ENCODE measurements at regions not wholly inside any gene's neighbourhood (a gene's known extent, or its start where the extent isn't known, plus 50 kb on each side); places are given as distances from the start of the nearest gene placed in this dataset.

GRCh38 chr11:130769782-130770535 is 146.3 kb downstream of the SNX19 start:
- TF ChIP-seq CTCF (IDR thresholded peaks at IDR 0.05; ENCODE audit: insufficient read depth, low read length), result no peak
- DNase-seq (ENCODE audit: low read depth), result no peak
- no peak overlapping the region for H3K4me3 ChIP-seq (ENCODE audit: low read depth, low read length)

- H3K4me3 ChIP-seq (ENCODE audit: low read depth, low read length), result no peak overlapping the region
- DNase-seq (ENCODE audit: low read depth), result peak; percentile 83
- TF ChIP-seq CTCF (IDR thresholded peaks at IDR 0.05; ENCODE audit: insufficient read depth, low read length), result no peak
Observed at GRCh38 chr11:130771708-130772107, 144.6 kb downstream of the SNX19 start.

GRCh38 chr11:130772266-130773227 is 143.7 kb downstream of the SNX19 start:
- no peak overlapping the region for H3K4me3 ChIP-seq (ENCODE audit: low read depth, low read length)
- TF ChIP-seq CTCF (IDR thresholded peaks at IDR 0.05; ENCODE audit: insufficient read depth, low read length), result no peak
- peak; percentile 98 for DNase-seq (ENCODE audit: low read depth)

GRCh38 chr11:130773244-130773820 is 142.9 kb downstream of the SNX19 start:
- no peak overlapping the region for H3K4me3 ChIP-seq (ENCODE audit: low read depth, low read length)
- no peak for TF ChIP-seq CTCF (IDR thresholded peaks at IDR 0.05; ENCODE audit: insufficient read depth, low read length)
- DNase-seq (ENCODE audit: low read depth), result peak; percentile 60

GRCh38 chr11:130774703-130775102 is 141.6 kb downstream of the SNX19 start:
- no peak overlapping the region for H3K4me3 ChIP-seq (ENCODE audit: low read depth, low read length)
- no peak for TF ChIP-seq CTCF (IDR thresholded peaks at IDR 0.05; ENCODE audit: insufficient read depth, low read length)
- DNase-seq (ENCODE audit: low read depth), result no peak

GRCh38 chr11:130775306-130776060 is 140.8 kb downstream of the SNX19 start:
- peak; percentile 88 for DNase-seq (ENCODE audit: low read depth)
- TF ChIP-seq CTCF (IDR thresholded peaks at IDR 0.05; ENCODE audit: insufficient read depth, low read length), result no peak
- H3K4me3 ChIP-seq (ENCODE audit: low read depth, low read length), result no peak overlapping the region
